Mucosa of descending colon (tissue), 3 donors: ENCODE measurements at regions not wholly inside any gene's neighbourhood (a gene's known extent, or its start where the extent isn't known, plus 50 kb on each side); places are given as distances from the start of the nearest gene placed in this dataset.

Source experiments
- ATAC-seq: fragments of 200-7000 bp; cut with Tn5 transposase; one replicate; pipeline ENCODE4 v1.9.1; 2020; ENCODE audit warnings: mild to moderate bottlenecking, moderate library complexity
- DNase-seq, 3 donors: peaks; one replicate each; pipeline ENCODE4 v3.0.0-alpha.2; 2020
- H3K36me3 ChIP-seq: fragments of 200-600 bp; one replicate; pipeline ENCODE4 v1.8.0; 2021; ENCODE audit warnings: low read depth, mild to moderate bottlenecking
- H3K4me1 ChIP-seq: fragments of 200-600 bp; one replicate; pipeline ENCODE4 v1.8.0; 2021; ENCODE audit warnings: low read depth, mild to moderate bottlenecking
- H3K4me3 ChIP-seq: fragments of 200-600 bp; one replicate; pipeline ENCODE4 v1.8.0; 2021; ENCODE audit warnings: mild to moderate bottlenecking
- H3K9me3 ChIP-seq: fragments of 200-600 bp; one replicate; pipeline ENCODE4 v1.8.0; 2021; ENCODE audit warnings: mild to moderate bottlenecking
- intact Hi-C, 2 donors: fragments of 100-400 bp; cut with DNase I in 1 of 2; cut with micrococcal nuclease in 1 of 2; formaldehyde crosslinking; loops; one replicate each; pipeline versions ENCODE4 v1.11.0 to v1.11.1; 2022; cut with DNase I, micrococcal nuclease
- TF ChIP-seq, protein P1 (sequence below): fragments of 200-600 bp; IDR thresholded peaks from one replicate; pipeline ENCODE4 v1.8.0; 2022; ENCODE audit warnings: antibody characterized with exemption, mild to moderate bottlenecking
- donor health status: DM: no; HTN: no; CAD: no; lungs with moderate emphysema.
- donor health status: DM: no; HTN: no; CAD: no.
- donor health status: DM: no; HTN: yes; CAD: no.

DNA sequence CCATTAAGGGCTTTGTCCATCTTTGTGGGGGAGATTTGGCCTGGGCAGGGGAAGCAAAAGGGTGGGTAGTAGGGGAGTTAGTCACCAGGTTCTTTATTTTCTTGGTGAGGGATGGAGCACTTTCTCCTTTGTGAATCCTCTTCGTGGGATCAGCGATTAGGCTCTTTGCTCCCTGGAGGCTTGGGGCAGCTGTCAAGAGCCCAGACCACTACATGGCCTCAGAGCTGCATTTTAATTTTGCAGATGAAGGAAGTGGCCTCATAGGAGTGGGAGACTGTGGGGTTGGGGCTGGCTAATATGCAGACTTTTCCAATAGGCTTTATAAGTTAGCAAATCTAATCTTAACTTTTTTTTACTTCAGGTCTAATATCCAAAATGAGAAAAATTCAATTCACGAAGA is 168.1 kb upstream of the DEFB112 start:
- no peak overlapping the region for H3K4me3 ChIP-seq
- no peak for DNase-seq
- no peaks in the 10 kb centered on the region for H3K4me1 ChIP-seq
- intact Hi-C loops = no loop called here
- no peak for ATAC-seq
- TF ChIP-seq, protein P1, sequence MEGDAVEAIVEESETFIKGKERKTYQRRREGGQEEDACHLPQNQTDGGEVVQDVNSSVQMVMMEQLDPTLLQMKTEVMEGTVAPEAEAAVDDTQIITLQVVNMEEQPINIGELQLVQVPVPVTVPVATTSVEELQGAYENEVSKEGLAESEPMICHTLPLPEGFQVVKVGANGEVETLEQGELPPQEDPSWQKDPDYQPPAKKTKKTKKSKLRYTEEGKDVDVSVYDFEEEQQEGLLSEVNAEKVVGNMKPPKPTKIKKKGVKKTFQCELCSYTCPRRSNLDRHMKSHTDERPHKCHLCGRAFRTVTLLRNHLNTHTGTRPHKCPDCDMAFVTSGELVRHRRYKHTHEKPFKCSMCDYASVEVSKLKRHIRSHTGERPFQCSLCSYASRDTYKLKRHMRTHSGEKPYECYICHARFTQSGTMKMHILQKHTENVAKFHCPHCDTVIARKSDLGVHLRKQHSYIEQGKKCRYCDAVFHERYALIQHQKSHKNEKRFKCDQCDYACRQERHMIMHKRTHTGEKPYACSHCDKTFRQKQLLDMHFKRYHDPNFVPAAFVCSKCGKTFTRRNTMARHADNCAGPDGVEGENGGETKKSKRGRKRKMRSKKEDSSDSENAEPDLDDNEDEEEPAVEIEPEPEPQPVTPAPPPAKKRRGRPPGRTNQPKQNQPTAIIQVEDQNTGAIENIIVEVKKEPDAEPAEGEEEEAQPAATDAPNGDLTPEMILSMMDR = no peak
- no peaks in the 10 kb centered on the region for H3K36me3 ChIP-seq
- no peaks in the 10 kb centered on the region for H3K9me3 ChIP-seq

GRCh38 chr6:50236164-50236563 is 186.4 kb upstream of the DEFB112 start:
- TF ChIP-seq, protein P1 = no peak
- ATAC-seq (no peak), DNase-seq (no peak)
- H3K4me1 ChIP-seq = no peaks in the 10 kb centered on the region
- intact Hi-C loops = no loop called here
- no peak overlapping the region for H3K4me3 ChIP-seq
- H3K36me3 ChIP-seq = no peaks in the 10 kb centered on the region
- peaks cover 2% of the 10 kb centered on the region for H3K9me3 ChIP-seq

GRCh38 chr6:50239853-50240252 is 190.1 kb upstream of the DEFB112 start:
- DNase-seq = no peak
- Histone ChIP-seq H3K4me3 (no peak overlapping the region), H3K4me1 (no peaks in the 10 kb centered on the region), H3K9me3 (peaks cover 2% of the 10 kb centered on the region), H3K36me3 (no peaks in the 10 kb centered on the region)
- TF ChIP-seq, protein P1 = no peak
- intact Hi-C loops = no loop called here
- ATAC-seq = no peak

- DNase-seq (no peak), ATAC-seq (no peak)
- H3K9me3 ChIP-seq = peaks cover 2% of the 10 kb centered on the region
- no peaks in the 10 kb centered on the region for H3K36me3 ChIP-seq
- intact Hi-C loops = no loop called here
- no peaks in the 10 kb centered on the region for H3K4me1 ChIP-seq
- TF ChIP-seq, protein P1 = no peak
- H3K4me3 ChIP-seq = no peak overlapping the region
Measured at GRCh38 chr6:50240986-50241385, 191.3 kb upstream of the DEFB112 start.

DNA sequence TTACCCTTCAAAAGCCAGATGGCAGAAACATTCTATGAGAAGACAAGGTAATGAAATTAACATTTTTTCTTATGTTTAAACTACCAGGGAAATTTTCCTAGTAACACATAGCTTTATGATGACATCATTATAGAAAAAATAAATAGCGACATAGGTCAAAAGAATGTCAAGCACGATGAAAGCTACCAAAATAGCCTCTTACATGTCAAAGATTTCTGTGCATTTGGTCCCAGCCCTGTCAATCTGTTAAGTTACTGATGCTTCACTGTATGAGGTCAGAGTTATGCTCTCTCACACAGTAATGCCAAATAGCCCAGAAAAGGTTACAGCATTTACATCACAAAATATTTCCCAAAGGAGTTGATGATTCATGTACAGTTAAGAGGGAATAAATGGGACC is 199.8 kb upstream of the DEFB112 start:
- Histone ChIP-seq H3K9me3 (peaks cover 1% of the 10 kb centered on the region), H3K4me1 (no peaks in the 10 kb centered on the region), H3K36me3 (no peaks in the 10 kb centered on the region), H3K4me3 (no peak overlapping the region)
- ATAC-seq (no peak), DNase-seq (no peak)
- TF ChIP-seq, protein P1 = no peak
- intact Hi-C loops = no loop called here

GRCh38 chr6:50257322-50257721 is 207.6 kb upstream of the DEFB112 start:
- ATAC-seq (no peak), DNase-seq (no peak)
- TF ChIP-seq, protein P1 = no peak
- Histone ChIP-seq H3K4me3 (no peak overlapping the region), H3K9me3 (no peaks in the 10 kb centered on the region), H3K4me1 (no peaks in the 10 kb centered on the region), H3K36me3 (no peaks in the 10 kb centered on the region)
- intact Hi-C loops = no loop called here
